HG03175 (cell line): ENCODE measurements at regions not wholly inside any gene's neighbourhood (a gene's known extent, or its start where the extent isn't known, plus 50 kb on each side); places are given as distances from the start of the nearest gene placed in this dataset.

ENCODE experiments used
- ATAC-seq: cut with Tn5 transposase; IDR thresholded peaks from one replicate; pipeline ENCODE4 v1.9.1; 2021; ENCODE audit warnings: mild to moderate bottlenecking, moderate library complexity; ENCODE audit not compliant: unreplicated experiment

DNA sequence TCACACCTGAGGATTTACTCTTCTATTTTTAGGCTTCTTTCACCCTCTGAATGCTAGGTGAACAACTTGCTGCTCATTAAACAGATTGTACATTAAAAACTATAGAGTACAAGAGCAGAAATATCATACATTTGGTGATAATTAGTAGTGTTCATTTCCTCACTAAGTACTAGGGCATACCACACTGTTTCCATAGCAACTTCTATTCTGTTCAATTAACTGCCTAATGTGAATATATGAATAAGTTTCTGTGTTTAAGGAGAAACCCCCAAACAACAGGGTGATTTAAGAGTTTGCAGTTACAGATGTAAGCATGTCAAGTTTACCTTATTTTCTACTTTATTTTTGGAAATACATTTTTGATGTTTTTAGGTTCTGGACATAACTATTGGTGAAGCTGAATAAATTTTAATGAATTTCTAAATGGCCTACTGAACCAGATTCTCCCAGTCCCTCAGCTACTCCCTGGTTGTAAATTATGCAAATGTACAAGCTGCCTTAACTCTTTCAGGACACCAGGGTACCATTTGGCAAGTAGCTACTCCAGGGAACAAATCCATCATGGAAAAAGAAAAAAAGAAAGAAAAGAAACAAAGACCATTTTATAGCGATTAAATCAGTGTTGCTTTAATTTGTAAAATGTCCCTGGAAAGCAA is 199.8 kb upstream of the NAV3 start:
- no peak for ATAC-seq

DNA sequence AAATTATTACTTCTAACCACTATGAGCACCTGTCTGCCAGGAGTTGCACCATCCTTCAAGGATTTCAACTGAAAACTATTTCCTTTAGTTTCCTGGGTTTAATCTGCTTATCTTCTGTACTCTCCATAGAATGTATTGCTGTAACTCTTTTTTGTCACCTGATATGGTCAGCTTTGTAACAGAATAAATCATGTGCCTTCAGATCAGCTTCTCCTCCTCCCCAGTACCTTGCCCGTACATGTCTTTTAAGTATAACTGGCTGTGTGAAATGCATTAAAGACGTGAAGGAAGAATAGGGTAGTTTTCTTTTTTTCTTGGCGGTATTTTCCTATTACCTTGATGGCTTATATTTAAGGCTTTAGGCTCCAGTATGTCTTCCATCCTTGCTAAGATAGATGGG is 200.3 kb upstream of the NAV3 start:
- no peak for ATAC-seq

DNA sequence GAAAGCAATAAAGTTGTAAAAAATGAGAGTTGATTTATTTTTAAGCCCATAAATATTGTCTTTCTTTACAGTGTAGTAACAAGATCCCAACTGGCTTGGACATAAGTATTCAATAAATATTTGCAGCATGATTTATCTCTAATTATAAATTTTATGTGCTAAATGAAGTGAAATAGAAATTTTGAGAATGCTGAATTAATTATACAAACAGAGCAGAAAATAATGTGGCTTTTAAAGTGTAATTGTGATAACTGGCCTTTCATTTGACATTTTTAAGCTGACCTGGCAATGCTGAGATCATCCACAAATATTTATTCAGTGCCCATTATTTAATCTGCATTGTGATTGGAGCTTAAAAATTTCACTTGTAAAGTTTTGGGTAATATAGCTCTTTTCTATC is 201.6 kb upstream of the NAV3 start:
- ATAC-seq: no peak

DNA sequence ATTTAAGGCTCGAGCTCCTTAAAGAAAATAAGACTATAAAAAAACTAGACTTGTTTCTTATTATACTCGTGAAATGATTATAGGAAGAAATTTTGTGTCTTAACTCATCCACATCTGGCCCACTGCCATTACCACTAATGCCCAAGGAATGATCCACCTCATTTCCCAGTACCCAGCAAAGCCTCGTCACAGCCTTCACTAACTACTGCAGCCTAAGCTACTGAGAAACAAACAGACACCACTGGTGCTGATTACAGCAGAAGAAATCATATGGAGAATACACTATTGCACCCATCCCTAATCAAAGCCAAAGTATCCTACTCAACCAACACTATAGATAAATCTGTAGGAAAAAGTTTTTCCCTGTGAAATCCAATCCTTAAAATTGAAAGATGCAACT is 205.3 kb upstream of the NAV3 start:
- ATAC-seq: no peak

DNA sequence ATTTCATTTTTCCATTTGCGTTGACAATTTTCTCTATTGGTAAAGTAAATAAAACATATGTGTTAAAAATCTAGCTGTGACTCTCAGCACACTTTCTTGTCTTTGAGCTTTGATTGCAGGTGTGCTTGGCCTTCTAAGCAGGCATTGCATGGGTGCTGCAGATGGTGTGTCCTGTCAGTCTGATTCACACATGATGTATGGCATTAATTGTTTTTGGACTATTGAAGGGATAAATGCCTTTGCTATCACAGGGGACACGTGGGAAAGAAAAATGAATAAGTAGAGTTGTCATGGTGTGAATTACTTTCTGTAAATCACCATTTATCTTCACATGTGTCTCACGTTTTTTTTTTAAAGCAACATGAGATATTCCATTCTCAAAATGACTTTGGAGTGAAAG is 211.3 kb upstream of the NAV3 start:
- no peak for ATAC-seq

DNA sequence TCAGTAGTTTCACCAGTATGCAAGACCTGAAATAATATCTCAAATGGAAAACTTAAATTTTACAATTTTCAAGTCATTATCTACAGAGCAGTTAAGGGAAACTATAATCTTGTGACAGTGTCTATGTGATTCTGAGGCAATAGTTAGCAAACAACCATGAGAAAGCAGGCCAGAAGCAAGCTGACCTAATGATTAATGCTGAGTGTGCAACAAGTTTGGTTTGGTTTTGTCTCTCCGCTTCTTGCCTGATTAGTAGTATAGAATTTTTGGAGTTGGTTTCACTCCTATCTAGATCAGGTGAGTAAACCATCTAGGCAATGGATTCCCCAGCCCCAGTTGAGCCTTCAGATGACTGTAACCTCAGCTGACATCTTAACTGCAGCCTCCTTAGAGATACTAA is 212.9 kb upstream of the NAV3 start:
- no peak for ATAC-seq

DNA sequence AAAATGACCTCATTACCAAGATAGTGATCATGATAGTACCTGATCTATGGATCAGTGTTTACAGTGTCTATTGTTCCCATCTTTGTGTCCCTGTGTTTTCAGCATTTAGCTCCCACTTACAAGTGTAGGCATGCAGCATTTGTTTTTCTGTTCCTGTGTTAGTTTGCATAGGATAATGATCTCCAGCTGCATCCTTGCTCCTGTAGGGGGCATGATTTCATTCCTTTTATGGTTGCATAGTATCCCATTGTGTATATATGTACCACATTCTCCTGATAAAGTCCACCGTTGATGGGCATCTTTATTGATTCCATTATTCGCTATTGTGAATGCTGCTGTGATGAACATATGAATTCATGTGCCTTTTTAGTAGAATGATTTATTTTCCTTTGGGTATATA is 215.4 kb upstream of the NAV3 start:
- ATAC-seq: no peak

DNA sequence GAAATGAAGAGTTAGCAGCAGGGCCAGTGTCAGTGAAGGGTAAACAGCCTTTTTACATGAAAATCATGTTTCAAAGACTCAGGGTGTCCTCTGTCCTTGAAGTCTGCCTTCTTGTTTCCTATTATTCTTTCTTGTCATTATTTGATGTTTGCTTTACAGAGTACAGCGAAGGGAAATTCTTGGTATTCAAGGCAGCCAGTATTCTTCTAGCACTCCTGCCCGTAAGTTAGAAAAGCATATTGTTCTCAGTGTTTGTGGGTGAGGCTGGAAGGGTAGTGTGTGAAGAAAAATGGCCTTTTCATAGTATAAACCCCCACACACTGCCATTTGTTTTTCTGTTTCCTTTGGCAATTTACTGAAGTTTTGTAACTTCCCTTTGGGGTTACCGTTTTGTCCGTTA is 217.3 kb upstream of the NAV3 start:
- ATAC-seq: no peak

DNA sequence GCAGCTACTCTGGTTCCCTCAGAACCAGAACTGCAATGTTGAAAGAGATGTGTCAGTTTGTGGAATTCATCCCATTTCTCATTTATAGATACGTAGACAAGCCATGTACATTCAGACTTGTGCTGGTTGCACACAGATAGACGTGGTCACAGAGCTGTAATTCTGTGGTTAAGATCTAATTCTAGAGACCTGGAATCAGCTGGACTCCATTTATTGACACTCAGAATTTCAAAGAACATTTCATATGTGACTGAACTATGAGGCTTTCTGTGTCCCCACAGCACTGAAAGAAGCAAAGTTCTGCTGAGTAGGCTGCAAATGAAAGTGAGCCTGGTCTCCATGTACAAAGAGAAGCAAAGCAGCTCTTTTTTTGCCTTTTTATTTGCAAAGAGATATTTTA is 220.2 kb upstream of the NAV3 start:
- ATAC-seq: no peak

DNA sequence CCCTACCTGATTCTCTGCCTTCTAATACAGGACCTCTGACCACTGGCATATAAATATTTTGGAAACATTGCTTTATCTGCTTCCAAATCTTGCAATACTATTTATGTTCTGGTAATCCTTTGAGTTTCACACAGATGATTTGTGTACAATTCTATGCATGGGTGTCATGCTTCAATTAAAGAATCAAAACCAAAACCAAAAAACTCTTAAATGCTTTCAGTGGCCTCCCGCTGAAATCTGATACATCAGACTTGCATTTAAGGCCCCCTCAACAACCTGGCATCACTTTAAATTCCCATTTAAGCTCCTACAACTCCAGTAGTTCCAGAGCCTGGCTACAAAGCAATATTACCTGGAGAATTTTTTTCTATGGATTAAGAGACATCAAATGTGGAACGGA is 221.7 kb upstream of the NAV3 start:
- no peak for ATAC-seq

DNA sequence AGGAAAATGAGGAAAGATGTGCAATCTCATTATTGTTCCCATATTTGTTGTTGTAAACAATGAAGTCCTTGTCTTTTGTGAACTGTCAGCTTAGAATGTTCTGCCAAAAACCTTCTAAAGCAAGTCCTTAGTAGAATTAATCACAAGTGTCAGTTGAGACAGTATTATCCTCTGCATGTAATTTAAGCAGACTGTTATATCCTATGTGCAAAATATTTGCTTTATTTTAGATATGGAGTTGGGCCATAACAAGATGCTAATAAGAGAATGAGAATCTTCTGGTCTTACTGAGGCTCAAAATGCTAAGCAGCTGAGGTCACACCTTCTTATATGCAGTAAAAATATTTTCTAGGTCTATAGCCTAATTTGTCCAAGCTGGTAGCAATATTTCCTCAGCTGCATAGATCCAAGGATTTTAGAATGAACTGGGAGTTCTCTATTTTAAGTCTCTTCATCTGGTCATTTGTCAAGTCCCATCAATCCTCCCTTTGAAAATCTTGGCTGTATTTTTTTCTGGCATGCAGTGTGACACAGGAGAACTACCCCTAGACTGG is 222.3 kb upstream of the NAV3 start:
- no peak for ATAC-seq

DNA sequence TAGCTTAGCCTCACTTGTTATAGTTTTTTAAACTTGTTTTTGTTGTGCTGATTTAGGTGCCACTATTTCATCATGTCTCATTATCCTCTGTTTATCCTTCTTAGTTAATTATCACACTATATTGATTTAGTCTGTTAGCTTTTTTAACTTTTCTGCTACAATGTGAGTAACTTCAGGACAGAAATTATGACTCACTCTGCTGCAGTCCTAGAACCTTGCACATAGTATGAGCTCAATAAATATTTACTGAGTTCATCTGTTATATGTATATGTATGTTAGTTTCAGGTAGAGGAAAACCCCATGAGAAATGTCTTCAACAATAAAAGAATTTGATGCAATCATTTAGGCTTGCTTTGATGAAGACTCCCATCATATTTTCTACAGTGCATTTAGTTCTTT is 224.3 kb upstream of the NAV3 start:
- ATAC-seq: peak; percentile 54

DNA sequence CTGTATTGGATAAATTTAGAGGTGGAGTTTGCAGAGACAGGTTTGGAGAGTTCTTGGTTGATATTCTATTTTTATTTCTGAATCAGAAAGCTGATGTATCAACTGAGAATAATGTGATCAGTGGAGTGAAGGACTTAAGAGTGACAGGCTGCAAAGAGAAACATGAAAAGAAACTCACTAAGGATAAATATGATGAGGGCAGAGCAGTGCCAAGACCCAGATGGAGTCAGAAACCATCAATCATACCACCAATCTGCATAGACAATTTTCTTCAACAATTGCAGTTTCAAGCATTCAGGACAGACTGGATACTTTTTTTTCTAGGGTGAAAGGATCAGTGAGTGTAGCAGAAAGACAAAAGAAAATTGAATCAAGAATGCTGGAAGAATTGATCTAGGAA is 226.7 kb upstream of the NAV3 start:
- no peak for ATAC-seq

DNA sequence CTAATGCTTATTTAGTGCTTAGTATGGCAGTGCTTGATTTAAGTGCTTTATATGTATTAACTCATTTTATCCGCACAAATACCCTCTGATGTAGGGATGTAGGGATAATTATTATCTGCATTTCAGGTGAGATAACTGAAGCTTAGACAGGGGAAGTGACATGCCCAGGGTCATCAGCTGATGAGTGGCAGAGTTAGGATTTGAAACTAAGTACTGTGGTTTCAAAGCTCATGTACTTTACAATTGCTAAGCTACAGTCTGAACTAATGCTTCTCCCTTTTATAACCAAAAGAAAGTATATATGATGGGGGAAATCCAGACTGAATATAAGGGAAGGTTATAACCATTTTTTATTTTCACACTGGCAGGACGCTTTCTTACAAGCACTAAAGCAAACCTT is 229.6 kb upstream of the NAV3 start:
- peak; percentile 48 for ATAC-seq

DNA sequence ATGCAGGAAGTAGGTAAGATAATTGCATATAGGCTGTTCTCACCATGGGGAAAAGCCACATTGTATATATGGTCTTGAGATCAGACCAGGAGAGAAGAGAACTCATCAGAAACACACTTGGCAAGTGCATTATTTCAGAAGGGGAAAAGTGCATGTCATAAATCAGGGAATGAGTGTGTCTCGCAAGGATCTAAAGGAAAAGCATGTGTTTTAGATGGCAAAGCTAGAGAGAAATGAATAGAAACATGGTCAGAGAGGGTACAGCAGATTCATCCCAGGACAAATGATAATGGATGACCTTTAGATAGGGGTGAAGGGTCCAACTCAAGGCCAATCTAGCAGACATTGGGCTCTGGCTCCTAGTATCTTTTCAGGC is 230.2 kb upstream of the NAV3 start:
- ATAC-seq: no peak

DNA sequence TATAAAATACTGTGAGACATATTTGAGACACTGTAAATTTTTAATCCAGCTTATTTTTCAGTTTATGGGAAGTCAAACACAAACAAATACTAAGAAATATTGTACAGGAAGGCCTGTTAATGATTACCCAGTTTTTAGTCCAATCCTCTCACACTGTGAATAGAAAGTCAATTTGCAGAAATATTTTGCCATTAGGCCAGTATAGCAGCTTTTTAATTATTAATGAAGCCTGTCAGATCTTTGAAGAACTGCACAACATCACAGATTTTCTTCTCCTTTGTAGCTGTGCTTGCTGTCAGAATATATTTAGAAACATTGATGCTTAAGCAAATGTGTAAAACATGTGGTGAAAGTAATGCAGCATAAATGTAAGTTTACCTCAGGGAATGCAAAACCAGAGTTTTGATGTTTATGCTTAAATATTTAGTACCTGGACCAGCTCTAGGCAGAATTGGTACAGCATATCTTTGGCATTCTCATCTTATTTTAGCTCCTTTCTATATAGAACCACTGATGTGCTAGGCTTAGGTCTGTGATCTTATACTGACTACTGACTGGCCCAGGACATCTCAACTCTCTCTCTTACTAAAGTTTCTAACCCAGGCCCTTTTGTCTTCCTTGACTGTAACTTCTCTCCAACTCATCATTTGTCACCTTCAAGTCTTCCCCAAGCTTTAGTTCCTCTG is 230.8 kb upstream of the NAV3 start:
- ATAC-seq: peak; percentile 88

DNA sequence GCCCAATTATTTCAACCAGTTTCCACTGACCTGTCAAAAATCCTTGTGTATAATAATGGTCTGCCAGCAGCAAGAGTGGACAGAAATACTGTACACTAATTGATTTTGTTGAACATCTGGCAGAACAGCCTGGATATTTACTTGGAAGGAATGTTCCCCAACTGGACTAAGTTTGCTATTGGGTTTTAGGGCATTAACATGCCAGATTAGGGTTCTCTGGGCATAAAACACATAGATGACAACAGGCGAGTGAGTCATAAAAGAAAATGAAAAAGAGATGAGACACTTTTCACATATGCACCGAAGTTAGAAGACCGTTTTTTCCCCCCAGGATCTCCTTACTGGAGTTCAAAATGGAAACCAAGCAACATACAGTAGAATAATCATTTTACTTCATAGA is 236.3 kb upstream of the NAV3 start:
- no peak for ATAC-seq

DNA sequence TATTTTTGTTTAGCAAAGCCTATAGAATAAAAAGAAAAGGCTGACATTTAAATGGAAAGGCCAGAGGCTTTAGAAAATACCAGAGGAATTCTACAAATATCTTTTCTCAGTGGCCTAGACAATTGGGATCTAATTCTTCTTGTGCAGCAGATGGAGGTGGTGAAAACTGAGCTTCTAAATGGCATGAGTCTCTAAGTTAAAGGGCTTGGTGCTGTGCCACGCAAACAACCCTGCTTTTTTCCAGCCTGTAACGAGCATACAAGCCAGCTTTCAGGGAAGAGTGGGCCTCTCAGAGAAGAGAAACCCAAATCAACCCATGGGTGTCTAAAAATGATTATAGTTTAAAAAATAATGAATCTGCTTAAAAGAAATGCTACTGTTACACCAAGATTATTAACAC is 237.9 kb upstream of the NAV3 start:
- no peak for ATAC-seq

DNA sequence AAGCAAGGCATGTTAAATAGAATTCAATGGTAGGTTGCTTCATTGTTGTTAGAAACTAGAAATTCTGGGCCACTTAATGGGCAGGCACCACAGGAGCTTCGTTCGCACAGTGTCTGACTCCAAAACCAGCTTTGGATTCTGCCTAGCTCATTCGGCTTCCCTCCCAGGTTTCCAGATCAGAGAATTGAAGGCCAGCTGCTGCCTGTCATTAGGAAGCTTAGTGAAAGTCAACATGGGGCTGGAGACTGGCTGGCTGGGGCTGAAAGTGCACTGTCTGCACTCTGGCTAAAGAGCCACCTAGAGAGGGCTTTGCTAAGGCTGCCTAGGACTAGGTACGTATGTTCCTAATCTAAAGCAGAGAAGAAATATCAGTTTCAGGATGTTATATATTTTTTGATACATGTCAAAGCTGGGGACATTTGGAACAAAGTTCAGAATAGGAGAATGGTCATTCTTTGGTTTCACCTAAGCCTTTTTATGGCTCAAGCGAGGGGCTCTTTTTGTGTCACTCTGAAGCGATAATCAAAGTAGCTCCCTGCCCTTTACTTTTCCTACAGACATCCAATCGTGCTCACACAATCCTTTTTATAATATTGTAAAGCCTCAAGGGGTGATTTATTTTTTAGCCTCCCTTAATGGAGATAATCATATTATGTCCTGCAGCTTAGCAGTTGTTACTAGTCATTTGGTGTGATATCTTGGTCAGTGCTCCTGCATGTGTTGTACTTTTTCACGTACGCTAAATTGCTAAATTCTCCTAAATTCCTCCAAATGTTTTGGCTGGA is 238.5 kb upstream of the NAV3 start:
- no peak for ATAC-seq

DNA sequence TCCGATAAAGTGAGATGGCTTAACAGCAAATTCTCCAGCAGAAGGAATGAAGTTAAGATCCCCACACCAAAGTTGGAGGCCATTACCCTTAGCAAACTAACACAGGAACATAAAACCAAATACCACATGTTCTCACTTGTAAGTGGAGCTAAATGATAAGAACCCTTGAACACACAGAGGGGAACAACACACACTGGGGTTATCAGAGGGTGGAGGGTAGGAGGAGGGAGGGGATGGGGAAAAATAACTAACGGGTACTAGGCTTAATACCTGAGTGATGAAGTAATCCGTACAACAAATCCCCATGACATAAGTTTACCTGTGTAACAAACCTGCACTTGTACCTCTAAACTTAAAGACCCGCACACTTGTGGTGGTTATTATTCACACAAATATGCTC is 240.4 kb upstream of the NAV3 start:
- no peak for ATAC-seq

DNA sequence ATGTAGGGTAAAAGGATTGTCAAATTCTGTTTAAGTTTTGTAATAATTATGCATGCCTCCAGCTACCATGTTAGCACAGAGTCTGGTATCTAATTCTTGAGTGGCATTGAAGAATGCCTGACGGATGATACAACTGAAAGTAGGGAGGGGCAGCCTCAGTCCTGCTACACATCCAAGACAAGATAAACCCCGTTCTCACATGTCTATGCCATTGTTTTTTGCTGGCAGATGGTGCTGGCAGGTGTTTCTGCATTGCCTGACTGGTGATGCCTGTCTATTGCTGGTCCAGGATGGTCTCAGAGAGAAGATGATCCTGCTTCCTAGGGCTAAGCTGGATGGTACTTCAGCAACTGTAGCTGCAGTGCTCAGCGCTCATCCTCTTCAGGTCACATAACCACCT is 245.8 kb upstream of the NAV3 start:
- no peak for ATAC-seq
